Lung (tissue), 11 donors: ENCODE measurements at regions not wholly inside any gene's neighbourhood (a gene's known extent, or its start where the extent isn't known, plus 50 kb on each side); places are given as distances from the start of the nearest gene placed in this dataset.
"Not testable (repeated sequence)": the region's sequence is repeated elsewhere in the genome, so short reads cannot be mapped to it uniquely, and the experiment has no call there.

ENCODE experiments used
- ATAC-seq: fragments of 200-7000 bp; cut with Tn5 transposase; one replicate; pipeline ENCODE4 v1.9.1; 2020; ENCODE audit warnings: moderate number of reproducible peaks; ENCODE audit not compliant: insufficient read depth, low FRiP score
- DNase-seq, 3 donors: peaks; one replicate each; pipeline ENCODE4 v3.0.0-alpha.2; 2013 to 2017
- H3K27ac ChIP-seq, 2 donors: one replicate each; pipeline ENCODE4 v1.5.1; 2013; ENCODE audit warnings: mild to moderate bottlenecking in 2 of 2, moderate library complexity in 2 of 2, control low read depth in 1 of 2, inconsistent platforms in 1 of 2, low read depth in 1 of 2, low read length in 1 of 2
- H3K27me3 ChIP-seq, 3 donors: one replicate each; pipeline ENCODE4 v1.5.1; 2013; ENCODE audit warnings: low read length in 2 of 3; ENCODE audit not compliant: control insufficient read depth in 3 of 3, insufficient read depth in 3 of 3
- H3K36me3 ChIP-seq, 4 donors: one replicate each; pipeline ENCODE4 v1.5.1; 2013; ENCODE audit warnings: low read length in 4 of 4, mild to moderate bottlenecking in 1 of 4, moderate library complexity in 1 of 4; ENCODE audit not compliant: control insufficient read depth in 4 of 4, insufficient read depth in 4 of 4
- H3K4me1 ChIP-seq, 5 donors: one replicate each; pipeline ENCODE4 v1.5.1; 2013; ENCODE audit warnings: low read length in 5 of 5, mild to moderate bottlenecking in 2 of 5, moderate library complexity in 1 of 5; ENCODE audit not compliant: control insufficient read depth in 5 of 5, insufficient read depth in 5 of 5
- H3K4me3 ChIP-seq: one replicate; pipeline ENCODE4 v1.5.1; 2013; ENCODE audit warnings: mild to moderate bottlenecking, control low read depth, moderate library complexity
- H3K9ac ChIP-seq, 2 donors: one replicate each; pipeline ENCODE4 v1.5.1; 2013; ENCODE audit warnings: low read length in 2 of 2, control low read depth in 1 of 2; ENCODE audit not compliant: insufficient read depth in 1 of 2
- H3K9me3 ChIP-seq, 4 donors: one replicate each; pipeline ENCODE4 v1.5.1; 2013; ENCODE audit warnings: low read length in 3 of 4, mild to moderate bottlenecking in 1 of 4, moderate library complexity in 1 of 4; ENCODE audit not compliant: control insufficient read depth in 4 of 4, insufficient read depth in 3 of 4
- WGBS, 2 donors: extraction: QIAGEN DNeasy Blood & Tissue Kit; methylation state at CpG; one replicate each; pipeline ENCODE4 v1.1.7; 2013; 5-methylcytosine and 5-hydroxymethylcytosine counted together
- TF ChIP-seq, protein P1 (sequence below): IDR thresholded peaks from 2 replicates; pipeline ENCODE4 v1.5.1; 2012; ENCODE audit warnings: mild to moderate bottlenecking; ENCODE audit errors: control extremely low read depth, extremely low read depth
- donor health status: control.
- donor health status: control.
- donor health status: Bipolar disorder and iron deficiency.
- donor health status: healthy.
- donor health status: DM: yes; HTN: yes; CAD: no.

- H3K9ac ChIP-seq: no peak overlapping the region
- H3K27me3 ChIP-seq: no peaks in the 10 kb centered on the region
- H3K4me3 ChIP-seq: no peak overlapping the region
- no peaks in the 10 kb centered on the region for H3K36me3 ChIP-seq
- no peak for DNase-seq
- no peak overlapping the region for H3K27ac ChIP-seq
- TF ChIP-seq, protein P1, sequence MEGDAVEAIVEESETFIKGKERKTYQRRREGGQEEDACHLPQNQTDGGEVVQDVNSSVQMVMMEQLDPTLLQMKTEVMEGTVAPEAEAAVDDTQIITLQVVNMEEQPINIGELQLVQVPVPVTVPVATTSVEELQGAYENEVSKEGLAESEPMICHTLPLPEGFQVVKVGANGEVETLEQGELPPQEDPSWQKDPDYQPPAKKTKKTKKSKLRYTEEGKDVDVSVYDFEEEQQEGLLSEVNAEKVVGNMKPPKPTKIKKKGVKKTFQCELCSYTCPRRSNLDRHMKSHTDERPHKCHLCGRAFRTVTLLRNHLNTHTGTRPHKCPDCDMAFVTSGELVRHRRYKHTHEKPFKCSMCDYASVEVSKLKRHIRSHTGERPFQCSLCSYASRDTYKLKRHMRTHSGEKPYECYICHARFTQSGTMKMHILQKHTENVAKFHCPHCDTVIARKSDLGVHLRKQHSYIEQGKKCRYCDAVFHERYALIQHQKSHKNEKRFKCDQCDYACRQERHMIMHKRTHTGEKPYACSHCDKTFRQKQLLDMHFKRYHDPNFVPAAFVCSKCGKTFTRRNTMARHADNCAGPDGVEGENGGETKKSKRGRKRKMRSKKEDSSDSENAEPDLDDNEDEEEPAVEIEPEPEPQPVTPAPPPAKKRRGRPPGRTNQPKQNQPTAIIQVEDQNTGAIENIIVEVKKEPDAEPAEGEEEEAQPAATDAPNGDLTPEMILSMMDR: no peak
- WGBS, 2 donors: 91% methylated on average over 2 of the region's 2 CpGs
- no peaks in the 10 kb centered on the region for H3K9me3 ChIP-seq
- ATAC-seq: no peak
- H3K4me1 ChIP-seq: no peaks in the 10 kb centered on the region
Measured at GRCh38 chr3:86378829-86379228, 612.1 kb downstream of the VGLL3 start.

- H3K9ac ChIP-seq, DNase-seq, H3K27me3 ChIP-seq, H3K27ac ChIP-seq, ATAC-seq, H3K4me1 ChIP-seq, H3K36me3 ChIP-seq, H3K9me3 ChIP-seq, H3K4me3 ChIP-seq: not testable (repeated sequence)
- WGBS, 2 donors: 92 to 94% methylated on average over 6 of the region's 6 CpGs
Measured at GRCh38 chr3:86335566-86335965, 655.4 kb downstream of the VGLL3 start.

- H3K4me3 ChIP-seq: no peak overlapping the region
- H3K36me3 ChIP-seq: no peaks in the 10 kb centered on the region
- no peaks in the 10 kb centered on the region for H3K4me1 ChIP-seq
- H3K9ac ChIP-seq: no peak overlapping the region
- H3K9me3 ChIP-seq: no peaks in the 10 kb centered on the region
- no peak overlapping the region for H3K27ac ChIP-seq
- TF ChIP-seq, protein P1: no peak
- no peak for ATAC-seq
- no peak for DNase-seq
- 94 to 95% methylated on average over 3 of the region's 3 CpGs for WGBS, 2 donors
- H3K27me3 ChIP-seq: no peaks in the 10 kb centered on the region
Measured at GRCh38 chr3:86333636-86334035, 657.3 kb downstream of the VGLL3 start.

GRCh38 chr3:86303935-86304334 lies 687.0 kb downstream of the VGLL3 start:
- Histone ChIP-seq H3K4me3 (no peak overlapping the region), H3K27me3 (no peaks in the 10 kb centered on the region), H3K9me3 (no peaks in the 10 kb centered on the region), H3K27ac (no peak overlapping the region), H3K4me1 (no peaks in the 10 kb centered on the region), H3K36me3 (no peaks in the 10 kb centered on the region), H3K9ac (no peak overlapping the region)
- no peak for ATAC-seq
- no peak for DNase-seq
- 94% methylated on average over 1 of the region's 1 CpG for WGBS, 2 donors
- TF ChIP-seq, protein P1: no peak
